ENCODE measurements at regions not wholly inside any gene's neighbourhood (a gene's known extent, or its start where the extent isn't known, plus 50 kb on each side); places are given as distances from the start of the nearest gene placed in this dataset.

GRCh38 chr7:118758582-118758981 lies 534.1 kb downstream of the ANKRD7 start:
- Mint-ChIP-seq H3K36me3 (ENCODE audit: low read depth) (no peaks in the 10 kb centered on the region), H3K9me3 (peaks cover 7% of the 10 kb centered on the region), H3K27ac (no peak overlapping the region), H3K27me3 (no peaks in the 10 kb centered on the region), H3K4me1 (no peaks in the 10 kb centered on the region), H3K4me3 (no peak overlapping the region)
- ChIA-PET CTCF (no interaction called here), POLR2A (no interaction called here)
- DNase-seq = no peak
- TF ChIP-seq CTCF (IDR thresholded peaks at IDR 0.05) = no peak
- no peak for ATAC-seq (ENCODE audit: low read depth)
- intact Hi-C loops (cut with micrococcal nuclease) = no loop called here

DNA sequence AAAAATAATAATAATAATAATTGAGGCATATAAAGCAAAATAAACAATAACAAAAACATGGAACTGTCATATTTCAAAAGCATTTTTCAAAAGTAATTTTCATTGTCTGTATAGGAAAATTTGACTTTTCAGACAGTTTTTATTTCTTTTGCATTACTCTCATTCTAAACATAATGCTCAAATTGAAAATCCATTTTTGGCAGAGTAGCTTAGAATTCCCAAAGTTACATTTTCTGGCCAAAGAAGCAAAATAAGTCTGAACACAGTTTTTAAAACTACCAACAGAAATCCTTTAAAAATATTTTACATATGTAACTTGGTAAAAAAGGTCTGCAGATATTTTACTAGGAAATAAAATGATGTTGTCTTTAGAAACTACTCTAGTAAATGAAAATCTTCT lies 535.4 kb downstream of the ANKRD7 start:
- no peaks in the 10 kb centered on the region for H3K36me3 Mint-ChIP-seq (ENCODE audit: low read depth)
- TF ChIP-seq CTCF (IDR thresholded peaks at IDR 0.05) = no peak

DNA sequence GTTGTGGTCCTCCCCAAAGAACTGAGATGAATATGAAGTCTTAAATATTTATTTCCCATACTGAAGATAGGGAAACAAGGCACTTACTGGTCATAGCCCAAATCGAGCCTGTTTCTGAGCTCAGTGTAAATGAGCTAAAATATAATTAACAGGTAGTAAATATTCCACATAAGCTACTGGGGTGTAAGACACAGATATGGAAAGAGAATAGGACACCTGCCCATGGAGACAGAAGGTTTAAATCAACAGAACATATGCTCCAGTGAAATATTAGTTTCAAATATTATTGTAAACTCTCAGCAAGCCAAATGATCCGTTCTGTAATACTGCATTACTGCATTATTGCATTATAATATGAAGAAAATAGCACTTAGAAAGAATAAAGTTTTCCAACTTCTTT lies 537.9 kb downstream of the ANKRD7 start:
- DNase-seq (no peak), ATAC-seq (ENCODE audit: low read depth) (no peak)
- no peak overlapping the region for H3K4me3 Mint-ChIP-seq
- peaks cover 9% of the 10 kb centered on the region for H3K9me3 Mint-ChIP-seq
- ChIA-PET POLR2A (no interaction called here), CTCF (no interaction called here)
- no peaks in the 10 kb centered on the region for H3K27me3 Mint-ChIP-seq
- H3K4me1 Mint-ChIP-seq = no peaks in the 10 kb centered on the region
- intact Hi-C loops (cut with micrococcal nuclease) = no loop called here
- no peaks in the 10 kb centered on the region for H3K36me3 Mint-ChIP-seq (ENCODE audit: low read depth)
- TF ChIP-seq CTCF (IDR thresholded peaks at IDR 0.05) = no peak
- H3K27ac Mint-ChIP-seq = no peak overlapping the region

More for the DNA sequence above, 535.4 kb downstream of the ANKRD7 start:
- Mint-ChIP-seq H3K9me3 (peaks cover 7% of the 10 kb centered on the region), H3K27me3 (no peaks in the 10 kb centered on the region), H3K4me1 (no peaks in the 10 kb centered on the region), H3K4me3 (no peak overlapping the region), H3K27ac (no peak overlapping the region)
- ChIA-PET CTCF (no interaction called here), POLR2A (no interaction called here)
- intact Hi-C loops (cut with micrococcal nuclease) = no loop called here
- DNase-seq (no peak), ATAC-seq (ENCODE audit: low read depth) (no peak)

- ChIA-PET CTCF (no interaction called here), POLR2A (no interaction called here)
- ATAC-seq (ENCODE audit: low read depth) (no peak), DNase-seq (no peak)
- no peaks in the 10 kb centered on the region for H3K27me3 Mint-ChIP-seq
- no peaks in the 10 kb centered on the region for H3K36me3 Mint-ChIP-seq (ENCODE audit: low read depth)
- intact Hi-C loops (cut with micrococcal nuclease) = no loop called here
- no peak for TF ChIP-seq CTCF (IDR thresholded peaks at IDR 0.05)
- no peak overlapping the region for H3K4me3 Mint-ChIP-seq
- peaks cover 9% of the 10 kb centered on the region for H3K9me3 Mint-ChIP-seq
- no peaks in the 10 kb centered on the region for H3K4me1 Mint-ChIP-seq
- H3K27ac Mint-ChIP-seq = no peak overlapping the region
These were observed 539.7 kb downstream of the ANKRD7 start for GRCh38 chr7:118764221-118764620.

DNA sequence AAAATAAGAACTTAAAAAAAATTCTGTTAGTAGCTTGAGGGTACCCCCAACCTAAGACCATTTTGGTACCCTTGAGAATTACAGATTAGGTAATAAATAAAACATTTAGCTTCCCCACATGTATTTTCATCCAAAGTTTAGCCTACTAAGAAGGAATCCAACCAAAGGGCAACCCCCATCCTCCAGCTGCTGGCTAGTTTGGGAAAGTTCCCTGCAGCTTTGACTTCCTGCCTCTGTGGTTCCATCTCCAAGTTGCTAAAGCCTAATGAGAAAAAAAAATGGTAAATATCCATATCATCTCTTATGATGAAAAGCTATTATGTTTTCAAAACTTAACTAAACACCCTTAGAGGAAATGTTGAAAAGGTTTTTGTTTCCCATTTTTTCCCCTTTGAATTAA lies 547.2 kb downstream of the ANKRD7 start:
- no peak for TF ChIP-seq CTCF (IDR thresholded peaks at IDR 0.05)
- no peaks in the 10 kb centered on the region for H3K4me1 Mint-ChIP-seq
- no peaks in the 10 kb centered on the region for H3K36me3 Mint-ChIP-seq (ENCODE audit: low read depth)
- CTCF ChIA-PET = no interaction called here
- H3K4me3 Mint-ChIP-seq = no peak overlapping the region
- H3K27me3 Mint-ChIP-seq = no peaks in the 10 kb centered on the region
- intact Hi-C loops (cut with micrococcal nuclease) = no loop called here
- POLR2A ChIA-PET = no interaction called here
- no peaks in the 10 kb centered on the region for H3K9me3 Mint-ChIP-seq
- no peak for DNase-seq
- H3K27ac Mint-ChIP-seq = no peak overlapping the region
- no peak for ATAC-seq (ENCODE audit: low read depth)
